Heart left ventricle (tissue), 16 donors: ENCODE measurements at regions not wholly inside any gene's neighbourhood (a gene's known extent, or its start where the extent isn't known, plus 50 kb on each side); places are given as distances from the start of the nearest gene placed in this dataset.

ENCODE experiments used
- ATAC-seq, 4 donors: fragments of 200-7000 bp; cut with Tn5 transposase; one replicate each; pipeline ENCODE4 v1.9.1; 2020 to 2022; ENCODE audit warnings: moderate library complexity in 4 of 4, mild to moderate bottlenecking in 3 of 4, moderate number of reproducible peaks in 1 of 4
- DNase-seq, 5 donors: peaks; one replicate each; pipeline ENCODE4 v3.0.0-alpha.2; 2020
- H3K27ac ChIP-seq, 12 donors: fragments of 200-600 bp; sonication (generic) in 4 of 12; one replicate each; pipeline versions ENCODE4 v1.5.0 to v1.8.0; 2016 to 2022; ENCODE audit warnings: mild to moderate bottlenecking in 2 of 12
- H3K27me3 ChIP-seq, 9 donors: fragments of 200-600 bp; sonication (generic) in 2 of 9; one replicate each; pipeline versions ENCODE4 v1.5.1 to v1.8.0; 2016 to 2022; ENCODE audit warnings: mild to moderate bottlenecking in 3 of 9
- H3K36me3 ChIP-seq, 9 donors: fragments of 200-600 bp; sonication (generic) in 2 of 9; one replicate each; pipeline versions ENCODE4 v1.5.0 to v1.8.0; 2018 to 2022; ENCODE audit warnings: mild to moderate bottlenecking in 2 of 9
- H3K4me1 ChIP-seq, 12 donors: fragments of 200-600 bp; sonication (generic) in 4 of 12; one replicate each; pipeline versions ENCODE4 v1.5.0 to v1.8.0; 2016 to 2022; ENCODE audit warnings: mild to moderate bottlenecking in 3 of 12
- H3K4me3 ChIP-seq, 12 donors: fragments of 200-600 bp; sonication (generic) in 4 of 12; one replicate each; pipeline versions ENCODE4 v1.5.0 to v1.8.0; 2017 to 2022; ENCODE audit warnings: mild to moderate bottlenecking in 9 of 12, moderate library complexity in 4 of 12
- H3K9me3 ChIP-seq, 12 donors: fragments of 200-600 bp; sonication (generic) in 4 of 12; one replicate each; pipeline versions ENCODE4 v1.5.0 to v1.8.0; 2016 to 2022; ENCODE audit warnings: mild to moderate bottlenecking in 1 of 12
- POLR2A ChIP-seq, 2 donors: fragments of 450-650 bp; IDR thresholded peaks; one replicate each; pipeline ENCODE4 v1.6.1; 2017; ENCODE audit warnings: antibody characterized with exemption in 2 of 2, mild to moderate bottlenecking in 2 of 2, moderate library complexity in 2 of 2
- WGBS, 4 donors: extraction: QIAGEN DNeasy Blood & Tissue Kit in 2 of 4; methylation state at CpG; one replicate each; pipeline versions ENCODE4 v1.1.5 to v1.1.7; 2013 to 2018; 5-methylcytosine and 5-hydroxymethylcytosine counted together
- intact Hi-C, 10 donors: fragments of 100-400 bp; cut with DNase I; formaldehyde crosslinking; loops; one replicate each; pipeline versions ENCODE4 v1.11.1 to v1.14.2; 2022
- TF ChIP-seq, protein P1 (sequence below), 12 donors: fragments of 200-600 bp; sonication (generic) in 4 of 12; IDR thresholded peaks; one replicate each; pipeline versions ENCODE4 v1.5.0 to v1.8.0; 2018 to 2022; ENCODE audit warnings: antibody characterized with exemption in 12 of 12, mild to moderate bottlenecking in 5 of 12
- donor health status: ischemic (EF 13 %, LVEDD 7.1; RV severe dilation, severe dysfunction).
- donor health status: healthy with polysubstance abuse.
- donor health status: DM: no; HTN: yes; CAD: no.
- donor health status: DM: no; HTN: no; CAD: no.
- donor health status: ischemic (EF 25% LVEDD 6.9; RV normal size, moderate dysfunction).
- donor health status: ischemic (EF 25% LVEDD 5.7; RV mildly dilated, moderate dysfunction).
- donor health status: healthy.
- donor health status: DM: yes; HTN: yes; CAD: no.
- donor health status: ischemic (EF 35%, LVEDD 5.7; RV mildly dilated, moderate dysfunction).
- donor health status: nonischemic (EF 11% LVEDD 7.7; RV severe dilation, severe dysfunction).
- donor health status: DM: yes; HTN: yes; CAD: no.
- donor health status: PGD.
- donor health status: ischemic (EF 29% LVEDD 5.4; RV normal size, mild dysfunction).
- donor health status: nonischemic (EF 23%, LVEDD 6.1; RV moderate dilation, normal function).

DNA sequence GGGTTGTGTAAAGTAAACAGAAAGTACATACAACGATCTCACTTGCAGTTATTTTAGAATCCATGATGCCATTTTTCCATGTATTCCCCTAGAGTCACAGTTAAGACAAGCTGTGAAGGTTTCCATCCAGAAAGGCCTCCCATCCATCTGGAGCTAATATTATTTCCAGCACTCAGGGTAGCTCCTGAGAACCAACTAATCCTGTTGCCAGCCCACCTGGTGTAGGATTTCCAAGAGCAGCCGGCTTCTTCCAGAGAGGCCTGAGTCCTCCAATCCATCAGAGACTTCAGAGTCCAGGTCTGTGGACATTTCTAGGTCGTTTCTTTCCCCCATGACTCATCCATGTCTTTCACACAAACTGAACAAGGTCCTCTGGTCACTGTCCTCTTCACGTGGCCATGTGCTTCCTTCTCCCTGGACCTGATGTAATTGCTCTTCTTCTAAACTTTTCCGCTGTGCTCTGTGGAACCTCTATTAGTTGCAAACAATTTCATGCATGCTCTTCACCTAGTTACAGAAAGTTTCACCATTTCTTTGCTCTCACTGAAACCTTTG lies 270.3 kb upstream of the TMTC4 start:
- DNase-seq (no peak), ATAC-seq (no peak)
- Histone ChIP-seq H3K36me3 (no peaks in the 10 kb centered on the region), H3K4me1 (no peaks in the 10 kb centered on the region), H3K27ac (no peak overlapping the region), H3K9me3 (no peaks in the 10 kb centered on the region), H3K27me3 (no peaks in the 10 kb centered on the region), H3K4me3 (no peak overlapping the region)
- intact Hi-C loops = no loop called here
- TF ChIP-seq, protein P1, sequence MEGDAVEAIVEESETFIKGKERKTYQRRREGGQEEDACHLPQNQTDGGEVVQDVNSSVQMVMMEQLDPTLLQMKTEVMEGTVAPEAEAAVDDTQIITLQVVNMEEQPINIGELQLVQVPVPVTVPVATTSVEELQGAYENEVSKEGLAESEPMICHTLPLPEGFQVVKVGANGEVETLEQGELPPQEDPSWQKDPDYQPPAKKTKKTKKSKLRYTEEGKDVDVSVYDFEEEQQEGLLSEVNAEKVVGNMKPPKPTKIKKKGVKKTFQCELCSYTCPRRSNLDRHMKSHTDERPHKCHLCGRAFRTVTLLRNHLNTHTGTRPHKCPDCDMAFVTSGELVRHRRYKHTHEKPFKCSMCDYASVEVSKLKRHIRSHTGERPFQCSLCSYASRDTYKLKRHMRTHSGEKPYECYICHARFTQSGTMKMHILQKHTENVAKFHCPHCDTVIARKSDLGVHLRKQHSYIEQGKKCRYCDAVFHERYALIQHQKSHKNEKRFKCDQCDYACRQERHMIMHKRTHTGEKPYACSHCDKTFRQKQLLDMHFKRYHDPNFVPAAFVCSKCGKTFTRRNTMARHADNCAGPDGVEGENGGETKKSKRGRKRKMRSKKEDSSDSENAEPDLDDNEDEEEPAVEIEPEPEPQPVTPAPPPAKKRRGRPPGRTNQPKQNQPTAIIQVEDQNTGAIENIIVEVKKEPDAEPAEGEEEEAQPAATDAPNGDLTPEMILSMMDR (IDR thresholded peaks at IDR 0.05) = no peak
- no peak for TF ChIP-seq POLR2A (IDR thresholded peaks at IDR 0.05)
- WGBS, 4 donors = 68 to 73% (median 71%) methylated on average over 5 of the region's 5 CpGs

DNA sequence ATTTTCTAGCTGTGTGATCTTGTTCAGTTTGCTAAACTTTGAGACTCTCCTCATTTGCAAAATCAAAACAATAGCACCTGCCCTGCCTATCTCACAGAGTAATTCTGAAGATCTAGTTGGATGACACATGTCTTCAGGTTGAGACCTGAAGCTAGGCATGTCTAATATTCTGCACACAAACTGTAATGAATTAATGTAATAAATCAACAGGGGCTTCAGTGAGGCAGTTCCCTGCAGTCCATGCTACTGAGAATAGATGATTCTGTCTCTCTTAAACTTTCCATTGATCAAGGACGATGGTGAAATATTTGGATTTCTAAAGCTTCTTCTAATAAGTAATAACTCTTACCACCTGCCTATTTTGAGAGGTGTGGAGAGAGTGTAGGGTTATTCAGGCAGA lies 268.1 kb upstream of the TMTC4 start:
- Histone ChIP-seq H3K4me1 (no peaks in the 10 kb centered on the region), H3K4me3 (no peak overlapping the region), H3K9me3 (no peaks in the 10 kb centered on the region), H3K27ac (no peak overlapping the region), H3K36me3 (no peaks in the 10 kb centered on the region), H3K27me3 (no peaks in the 10 kb centered on the region)
- DNase-seq = no peak
- TF ChIP-seq, protein P1 (IDR thresholded peaks at IDR 0.05) = no peak
- no peak for TF ChIP-seq POLR2A (IDR thresholded peaks at IDR 0.05)
- intact Hi-C loops = no loop called here
- no peak for ATAC-seq
- 70 to 86% (median 79%) methylated on average over 1 of the region's 1 CpG for WGBS, 4 donors

DNA sequence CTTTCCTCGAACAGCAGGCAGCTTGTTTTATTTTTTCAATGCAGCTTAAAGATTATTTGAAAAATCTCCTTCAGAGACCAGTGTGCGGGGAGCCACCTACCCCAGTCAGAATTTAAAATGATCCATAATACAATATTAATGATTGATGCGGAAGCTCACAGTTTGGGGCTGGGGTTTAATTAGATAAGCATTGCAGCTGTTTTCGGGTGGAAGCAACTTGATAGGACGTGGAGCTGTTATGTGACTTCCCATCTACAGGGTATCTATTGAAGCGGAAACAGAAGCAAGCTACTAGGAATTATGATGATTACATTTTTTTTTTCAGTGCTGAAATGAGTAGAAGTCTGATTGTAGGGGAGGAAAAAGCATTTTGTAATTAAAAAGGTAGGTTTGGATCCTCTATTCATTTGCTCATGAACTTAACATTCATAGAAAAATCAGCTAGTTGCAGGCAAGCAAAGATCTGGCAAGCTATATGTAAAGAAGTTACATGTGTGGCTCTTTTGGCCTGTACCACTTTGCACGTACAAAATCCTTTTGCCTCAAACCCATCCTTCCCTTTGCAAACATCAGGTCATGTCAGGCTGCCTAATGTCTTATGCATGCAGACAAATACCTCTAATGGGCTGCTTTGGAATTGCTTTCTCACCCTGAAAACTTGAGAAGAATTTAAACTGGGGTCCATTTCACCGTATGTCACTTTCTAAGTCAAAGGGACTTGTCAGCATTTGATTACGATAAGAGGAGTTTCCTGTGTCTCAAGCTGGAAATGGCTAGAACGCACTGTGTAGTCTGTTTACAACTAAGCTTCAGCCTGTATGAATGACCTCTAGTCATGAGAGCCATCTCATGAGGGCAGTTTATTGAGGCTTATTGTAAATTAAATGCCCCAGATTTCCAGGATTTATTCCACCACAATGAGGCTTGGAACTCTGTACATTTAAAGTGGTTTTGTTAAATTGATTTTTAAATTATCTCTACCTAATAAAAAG lies 267.1 kb upstream of the TMTC4 start:
- Histone ChIP-seq H3K4me3 (no peak overlapping the region), H3K9me3 (no peaks in the 10 kb centered on the region), H3K36me3 (no peaks in the 10 kb centered on the region), H3K4me1 (no peaks in the 10 kb centered on the region), H3K27ac (no peak overlapping the region), H3K27me3 (peaks cover 0 to 3% (median 0%) of the 10 kb centered on the region in 9 donors)
- intact Hi-C loops = no loop called here
- no peak for TF ChIP-seq POLR2A (IDR thresholded peaks at IDR 0.05)
- TF ChIP-seq, protein P1 (IDR thresholded peaks at IDR 0.05) = no peak
- DNase-seq (no peak), ATAC-seq (no peak)
- 42 to 51% (median 46%) methylated on average over 10 of the region's 10 CpGs for WGBS, 4 donors

DNA sequence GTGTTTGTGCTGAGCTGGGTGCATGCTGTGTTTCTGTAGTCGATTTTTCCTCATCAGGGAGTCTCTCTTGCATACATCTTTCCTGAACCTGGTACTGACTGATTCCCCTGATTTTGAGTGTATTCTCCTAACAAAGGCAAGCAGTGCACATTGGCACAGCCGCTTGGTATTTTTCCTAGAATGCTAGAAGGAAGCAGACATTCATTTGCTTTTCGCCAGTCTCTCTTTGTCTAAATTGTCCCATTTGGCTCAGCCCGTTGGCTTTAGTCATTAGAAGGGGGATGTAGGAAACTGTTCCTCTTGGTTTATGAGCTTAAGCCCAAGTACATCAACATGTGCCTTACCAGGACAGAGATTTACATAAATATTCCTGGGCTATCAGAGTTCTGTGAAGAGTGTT lies 266.1 kb upstream of the TMTC4 start:
- DNase-seq = no peak
- TF ChIP-seq, protein P1 (IDR thresholded peaks at IDR 0.05) = no peak
- TF ChIP-seq POLR2A (IDR thresholded peaks at IDR 0.05) = no peak
- peaks cover 0 to 3% (median 0%) of the 10 kb centered on the region in 9 donors for H3K27me3 ChIP-seq
- H3K4me1 ChIP-seq = no peaks in the 10 kb centered on the region
- no peak overlapping the region for H3K27ac ChIP-seq
- no peaks in the 10 kb centered on the region for H3K36me3 ChIP-seq
- no peak overlapping the region for H3K4me3 ChIP-seq
- H3K9me3 ChIP-seq = no peaks in the 10 kb centered on the region
- ATAC-seq = no peak
- WGBS, 4 donors = 68 to 81% (median 72%) methylated on average over 4 of the region's 4 CpGs
- intact Hi-C loops = no loop called here
